BLaER1 treated with 17β-estradiol and CSF1 and Interleukin-3, amounts not matched to agents 10 nM and 100 nM (cell line): ENCODE measurements at regions not wholly inside any gene's neighbourhood (a gene's known extent, or its start where the extent isn't known, plus 50 kb on each side); places are given as distances from the start of the nearest gene placed in this dataset.
A peak's percentile ranks its signal among the peaks of the same experiment; 100 is the strongest.

Experiments
- H3K27ac ChIP-seq, 11 experiments: shearing (Covaris generic); formaldehyde crosslinking; 2 replicates each; pipeline ENCODE4 v1.8.1; 2022
- H3K27me3 ChIP-seq, 11 experiments: shearing (Covaris generic); formaldehyde crosslinking; 2 replicates each; pipeline ENCODE4 v1.8.1; 2022
- H3K36me3 ChIP-seq, 11 experiments: shearing (Covaris generic); formaldehyde crosslinking; 2 replicates each; pipeline ENCODE4 v1.8.1; 2022
- H3K4me1 ChIP-seq, 10 experiments: shearing (Covaris generic); formaldehyde crosslinking; 2 replicates each; pipeline ENCODE4 v1.8.1; 2022
- H3K4me2 ChIP-seq, 11 experiments: shearing (Covaris generic); formaldehyde crosslinking; 2 replicates each; pipeline ENCODE4 v1.8.1; 2022
- H3K4me3 ChIP-seq, 10 experiments: shearing (Covaris generic); formaldehyde crosslinking; 2 replicates each; pipeline ENCODE4 v1.8.1; 2022
- H3K9ac ChIP-seq, 11 experiments: shearing (Covaris generic); formaldehyde crosslinking; 2 replicates each; pipeline ENCODE4 v1.8.1; 2022
- H3K9me3 ChIP-seq, 11 experiments: shearing (Covaris generic); formaldehyde crosslinking; replicated peaks in 1 of 11; 2 replicates each; pipeline ENCODE4 v1.8.1; 2022
- H4K20me1 ChIP-seq, 11 experiments: shearing (Covaris generic); formaldehyde crosslinking; 2 replicates each; pipeline ENCODE4 v1.8.1; 2022
- Cebpa-rat ChIP-seq, 11 experiments: shearing (Covaris generic); IDR thresholded peaks; 2 replicates each; pipeline ENCODE4 v1.8.1; 2022

DNA sequence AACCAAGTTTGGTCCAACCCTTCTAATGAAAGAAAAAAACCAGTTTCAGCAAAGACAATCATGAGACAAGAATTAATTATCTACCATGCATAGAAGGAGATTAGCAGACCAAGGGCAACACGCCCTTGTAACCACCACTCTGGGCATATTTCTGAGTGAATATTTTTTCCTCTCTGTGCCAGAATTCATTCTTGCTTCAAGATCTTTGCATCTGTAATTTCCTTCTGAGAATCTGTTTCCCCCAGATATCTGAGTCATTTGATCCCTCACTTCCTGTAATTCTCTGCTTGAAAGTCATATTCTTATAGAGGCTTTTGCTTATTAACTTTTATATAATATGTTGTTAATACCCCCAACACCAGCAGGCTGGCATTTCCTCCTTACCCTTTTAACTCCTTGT is 243.7 kb downstream of the SLC16A7 start:
- H3K27me3 ChIP-seq = no peaks in the 10 kb centered on the region
- peaks cover 0 to 8% (median 0%) of the 10 kb centered on the region in 10 experiments; a peak in 4 of 20 replicates for H3K4me1 ChIP-seq
- H3K4me2 ChIP-seq = peak overlapping the region in 2 of 11 experiments; percentile 35 to 36; a peak in 3 of 22 replicates
- H3K9ac ChIP-seq = no peak overlapping the region
- H3K27ac ChIP-seq = no peak overlapping the region
- H3K36me3 ChIP-seq = no peaks in the 10 kb centered on the region
- no peaks in the 10 kb centered on the region for H3K9me3 ChIP-seq
- H3K4me3 ChIP-seq = no peak overlapping the region
- no peak for TF ChIP-seq Cebpa-rat (IDR thresholded peaks at IDR 0.05)
- no peaks in the 10 kb centered on the region for H4K20me1 ChIP-seq

GRCh38 chr12:59843260-59843843 is 247.5 kb downstream of the SLC16A7 start:
- no peak overlapping the region for H3K4me3 ChIP-seq
- peaks cover 0 to 8% (median 0%) of the 10 kb centered on the region in 10 experiments; a peak in 4 of 20 replicates for H3K4me1 ChIP-seq
- no peak overlapping the region for H3K9ac ChIP-seq
- no peaks in the 10 kb centered on the region for H3K36me3 ChIP-seq
- no peak overlapping the region for H3K27ac ChIP-seq
- no peaks in the 10 kb centered on the region for H3K9me3 ChIP-seq
- H3K4me2 ChIP-seq = no peak overlapping the region
- H4K20me1 ChIP-seq = no peaks in the 10 kb centered on the region
- no peak for TF ChIP-seq Cebpa-rat (IDR thresholded peaks at IDR 0.05)
- H3K27me3 ChIP-seq = no peaks in the 10 kb centered on the region

DNA sequence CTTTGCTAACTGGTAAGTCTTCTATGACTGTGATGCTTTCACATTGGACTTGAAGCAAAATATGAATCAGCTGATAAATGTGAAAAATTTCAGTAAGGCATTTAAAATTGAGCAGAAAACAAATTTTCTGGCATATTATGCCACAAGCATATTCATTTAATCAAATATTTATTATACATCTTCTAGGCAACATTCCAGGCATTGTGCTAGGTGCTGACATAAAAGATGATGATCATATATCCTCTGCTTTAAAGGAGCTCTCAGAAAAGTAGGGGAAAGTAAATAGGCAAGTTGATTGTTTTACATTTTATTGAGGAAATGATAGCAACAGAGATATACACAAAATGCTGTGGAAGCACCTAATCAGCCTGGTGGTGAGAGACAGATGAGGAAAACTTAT is 248.9 kb downstream of the SLC16A7 start:
- Histone ChIP-seq H3K4me1 (peaks cover 0 to under 1% (median 0%) of the 10 kb centered on the region in 10 experiments; a peak in 1 of 20 replicates), H3K4me3 (no peak overlapping the region), H3K9me3 (no peaks in the 10 kb centered on the region), H3K36me3 (no peaks in the 10 kb centered on the region), H3K9ac (no peak overlapping the region), H3K27me3 (no peaks in the 10 kb centered on the region), H3K27ac (no peak overlapping the region), H3K4me2 (no peak overlapping the region), H4K20me1 (no peaks in the 10 kb centered on the region)
- TF ChIP-seq Cebpa-rat (IDR thresholded peaks at IDR 0.05) = no peak

DNA sequence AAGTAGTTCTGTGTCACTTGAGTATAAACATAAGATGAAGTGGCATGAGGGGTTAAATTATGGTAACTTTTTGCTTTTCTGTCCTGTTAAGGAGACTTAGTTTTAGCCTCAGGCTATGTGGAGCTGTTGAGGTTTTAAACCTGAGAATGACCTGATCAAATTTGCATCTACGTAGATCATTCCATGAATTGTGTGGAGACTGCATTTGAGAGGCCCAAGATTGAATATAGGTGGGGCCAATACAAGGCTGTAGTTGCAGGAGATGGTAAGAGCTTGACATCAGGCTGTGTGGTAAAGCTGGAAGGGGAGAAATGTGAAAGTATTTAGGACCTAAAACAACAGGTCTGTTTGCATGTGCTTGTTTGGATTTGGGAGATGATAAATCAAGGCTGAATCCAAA is 249.5 kb downstream of the SLC16A7 start:
- no peaks in the 10 kb centered on the region for H3K9me3 ChIP-seq
- no peaks in the 10 kb centered on the region for H4K20me1 ChIP-seq
- no peak for TF ChIP-seq Cebpa-rat (IDR thresholded peaks at IDR 0.05)
- no peaks in the 10 kb centered on the region for H3K4me1 ChIP-seq
- H3K4me3 ChIP-seq = no peak overlapping the region
- no peaks in the 10 kb centered on the region for H3K27me3 ChIP-seq
- H3K27ac ChIP-seq = no peak overlapping the region
- no peaks in the 10 kb centered on the region for H3K36me3 ChIP-seq
- no peak overlapping the region for H3K4me2 ChIP-seq
- no peak overlapping the region for H3K9ac ChIP-seq

GRCh38 chr12:59847127-59847526 is 251.3 kb downstream of the SLC16A7 start:
- Histone ChIP-seq H3K9ac (no peak overlapping the region), H3K27ac (no peak overlapping the region), H3K9me3 (no peaks in the 10 kb centered on the region), H3K4me2 (no peak overlapping the region), H3K4me1 (no peaks in the 10 kb centered on the region), H3K4me3 (no peak overlapping the region), H3K36me3 (no peaks in the 10 kb centered on the region), H4K20me1 (no peaks in the 10 kb centered on the region), H3K27me3 (no peaks in the 10 kb centered on the region)
- no peak for TF ChIP-seq Cebpa-rat (IDR thresholded peaks at IDR 0.05)

- H3K27ac ChIP-seq = no peak overlapping the region
- no peaks in the 10 kb centered on the region for H4K20me1 ChIP-seq
- no peaks in the 10 kb centered on the region for H3K4me1 ChIP-seq
- no peaks in the 10 kb centered on the region for H3K36me3 ChIP-seq
- no peaks in the 10 kb centered on the region for H3K27me3 ChIP-seq
- H3K9me3 ChIP-seq = no peaks in the 10 kb centered on the region; a peak in 1 of 22 replicates
- H3K4me2 ChIP-seq = no peak overlapping the region
- no peak for TF ChIP-seq Cebpa-rat (IDR thresholded peaks at IDR 0.05)
- no peak overlapping the region for H3K4me3 ChIP-seq
- no peak overlapping the region for H3K9ac ChIP-seq
Observed at GRCh38 chr12:59850268-59850667, 254.4 kb downstream of the SLC16A7 start.

- H4K20me1 ChIP-seq = no peaks in the 10 kb centered on the region
- H3K4me1 ChIP-seq = no peaks in the 10 kb centered on the region
- H3K9me3 ChIP-seq = peaks cover 0 to 3% (median 0%) of the 10 kb centered on the region in 11 experiments; a peak in 2 of 22 replicates
- H3K36me3 ChIP-seq = no peaks in the 10 kb centered on the region
- no peak overlapping the region for H3K9ac ChIP-seq
- no peak overlapping the region for H3K4me2 ChIP-seq
- no peak overlapping the region for H3K4me3 ChIP-seq
- H3K27ac ChIP-seq = no peak overlapping the region
- H3K27me3 ChIP-seq = no peaks in the 10 kb centered on the region
- no peak for TF ChIP-seq Cebpa-rat (IDR thresholded peaks at IDR 0.05)
Observed at GRCh38 chr12:59858508-59859170, 262.8 kb downstream of the SLC16A7 start.

- no peak overlapping the region for H3K4me2 ChIP-seq
- H3K36me3 ChIP-seq = no peaks in the 10 kb centered on the region
- H3K9ac ChIP-seq = no peak overlapping the region
- TF ChIP-seq Cebpa-rat (IDR thresholded peaks at IDR 0.05) = no peak
- H3K4me3 ChIP-seq = no peak overlapping the region
- H4K20me1 ChIP-seq = no peaks in the 10 kb centered on the region
- H3K9me3 ChIP-seq = peaks cover 0 to 3% (median 0%) of the 10 kb centered on the region in 11 experiments; a peak in 1 of 22 replicates
- H3K4me1 ChIP-seq = no peaks in the 10 kb centered on the region
- H3K27ac ChIP-seq = no peak overlapping the region
- no peaks in the 10 kb centered on the region for H3K27me3 ChIP-seq
Observed at GRCh38 chr12:59859171-59859510, 263.3 kb downstream of the SLC16A7 start.

DNA sequence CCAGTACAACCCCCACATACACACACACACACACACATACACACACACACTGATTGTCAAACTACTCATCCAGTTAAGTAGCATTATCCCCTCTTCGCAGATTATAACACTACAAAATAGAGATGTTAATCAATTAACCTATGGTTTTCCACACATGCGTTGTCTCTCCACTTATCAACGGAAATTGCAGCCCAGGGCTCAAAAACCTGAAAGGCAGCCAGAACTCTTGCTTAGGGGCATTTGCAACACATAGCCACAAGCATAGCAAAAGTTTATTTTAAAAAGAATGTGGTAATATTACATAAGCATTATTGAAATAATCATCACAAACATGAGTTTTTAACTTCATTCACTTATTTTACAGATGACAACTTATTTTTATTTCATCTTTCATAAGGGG is 265.8 kb downstream of the SLC16A7 start:
- H3K4me1 ChIP-seq = no peaks in the 10 kb centered on the region
- no peak overlapping the region for H3K9ac ChIP-seq
- no peaks in the 10 kb centered on the region for H4K20me1 ChIP-seq
- H3K27me3 ChIP-seq = no peaks in the 10 kb centered on the region
- no peak for TF ChIP-seq Cebpa-rat (IDR thresholded peaks at IDR 0.05)
- H3K36me3 ChIP-seq = no peaks in the 10 kb centered on the region
- no peak overlapping the region for H3K4me2 ChIP-seq
- peaks cover 0 to 1% (median 0%) of the 10 kb centered on the region in 11 experiments; a peak in 1 of 22 replicates for H3K9me3 ChIP-seq
- H3K4me3 ChIP-seq = no peak overlapping the region
- no peak overlapping the region for H3K27ac ChIP-seq

DNA sequence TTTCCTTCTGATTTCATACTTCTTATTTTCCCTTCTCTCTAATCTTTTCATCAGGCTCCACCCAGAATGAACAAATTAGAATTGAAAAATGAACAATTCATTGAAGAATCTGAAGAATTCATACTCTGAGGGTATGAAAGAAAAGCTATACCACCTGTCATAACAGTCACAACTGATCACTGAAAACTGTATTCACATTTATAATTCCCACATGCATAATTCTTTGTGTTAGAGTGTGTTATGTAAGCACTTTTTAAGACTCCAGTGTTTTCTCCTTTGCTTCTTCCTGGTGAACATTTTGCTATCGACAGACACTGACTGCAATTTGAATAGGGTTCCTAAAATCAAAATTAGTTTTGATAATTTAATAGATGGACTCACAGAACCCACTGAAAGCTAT is 271.2 kb downstream of the SLC16A7 start:
- Histone ChIP-seq H3K4me2 (no peak overlapping the region), H3K4me1 (no peaks in the 10 kb centered on the region), H3K27ac (no peak overlapping the region), H3K9ac (no peak overlapping the region), H3K27me3 (no peaks in the 10 kb centered on the region), H3K36me3 (no peaks in the 10 kb centered on the region), H3K9me3 (peaks cover 0 to under 1% (median 0%) of the 10 kb centered on the region in 11 experiments; a peak in 2 of 22 replicates), H3K4me3 (no peak overlapping the region), H4K20me1 (no peaks in the 10 kb centered on the region)
- TF ChIP-seq Cebpa-rat (IDR thresholded peaks at IDR 0.05) = no peak
